Peyer's patch (tissue), 4 donors: ENCODE measurements at regions not wholly inside any gene's neighbourhood (a gene's known extent, or its start where the extent isn't known, plus 50 kb on each side); places are given as distances from the start of the nearest gene placed in this dataset.
"Not testable (repeated sequence)": the region's sequence is repeated elsewhere in the genome, so short reads cannot be mapped to it uniquely, and the experiment has no call there.

Experiments
- CTCF ChIP-seq, 6 experiments: fragments of 450-650 bp in 4 of 6; fragments of 200-600 bp in 2 of 6; sonication (generic) in 1 of 6; IDR thresholded peaks; one replicate each; pipeline ENCODE4 v1.5.1; 2017 to 2019; ENCODE audit warnings: antibody characterized with exemption in 6 of 6, mild to moderate bottlenecking in 3 of 6, moderate library complexity in 1 of 6
- POLR2A ChIP-seq, 2 donors: fragments of 450-650 bp; IDR thresholded peaks; one replicate each; pipeline ENCODE4 v1.5.1; 2017; ENCODE audit warnings: antibody characterized with exemption in 2 of 2, mild to moderate bottlenecking in 2 of 2, moderate library complexity in 2 of 2

GRCh38 chr4:123243220-123243619, 153.4 kb upstream of the SPRY1 start:
- not testable (repeated sequence) for TF ChIP-seq CTCF, POLR2A (IDR thresholded peaks at IDR 0.05)
